T1000 (cell line): ENCODE measurements at regions not wholly inside any gene's neighbourhood (a gene's known extent, or its start where the extent isn't known, plus 50 kb on each side); places are given as distances from the start of the nearest gene placed in this dataset.

Experiments
- DNase-seq: peaks from one replicate; lab custom pipeline; 2025; ENCODE audit warnings: mixed read lengths; lab: John Stamatoyannopoulos, UW

DNA sequence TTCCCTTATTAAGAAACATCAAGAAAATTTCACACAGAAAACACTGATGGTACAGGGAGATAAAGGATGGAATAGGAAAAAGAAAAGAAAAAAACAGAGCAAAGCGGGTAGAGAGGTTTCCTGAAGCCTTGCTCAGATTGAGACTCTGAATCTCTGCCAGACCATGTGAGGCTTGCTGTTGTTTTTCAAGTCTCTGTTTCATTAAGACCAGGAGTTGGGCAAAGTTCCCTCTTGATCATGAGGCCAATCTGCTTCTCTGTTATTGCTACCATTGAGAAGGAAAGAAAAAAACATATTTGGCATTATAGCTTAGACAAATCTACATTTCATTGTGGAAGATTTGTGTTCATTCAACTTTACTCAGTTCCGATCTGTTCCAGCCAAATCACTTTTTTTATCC lies 201.6 kb upstream of the SOX9 start:
- no peak for DNase-seq

DNA sequence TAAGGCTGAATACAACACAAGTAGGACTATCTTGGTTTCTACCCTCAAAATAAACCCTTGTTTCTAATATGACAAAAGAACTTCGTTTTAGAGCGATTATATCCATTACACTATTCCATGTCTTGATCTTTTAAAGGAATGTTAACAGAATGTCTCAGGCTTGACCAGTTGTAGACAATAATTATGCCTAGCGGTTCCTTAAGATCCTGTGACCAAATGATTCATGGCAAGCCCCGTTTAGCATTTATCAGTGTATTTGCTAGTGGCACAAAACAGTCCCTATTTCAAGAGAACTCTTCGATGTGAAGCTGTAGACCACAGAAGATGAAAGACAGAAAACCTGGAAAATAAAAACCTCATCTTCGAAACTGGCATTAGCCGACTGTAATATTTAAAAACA lies 200.9 kb upstream of the SOX9 start:
- no peak for DNase-seq

DNA sequence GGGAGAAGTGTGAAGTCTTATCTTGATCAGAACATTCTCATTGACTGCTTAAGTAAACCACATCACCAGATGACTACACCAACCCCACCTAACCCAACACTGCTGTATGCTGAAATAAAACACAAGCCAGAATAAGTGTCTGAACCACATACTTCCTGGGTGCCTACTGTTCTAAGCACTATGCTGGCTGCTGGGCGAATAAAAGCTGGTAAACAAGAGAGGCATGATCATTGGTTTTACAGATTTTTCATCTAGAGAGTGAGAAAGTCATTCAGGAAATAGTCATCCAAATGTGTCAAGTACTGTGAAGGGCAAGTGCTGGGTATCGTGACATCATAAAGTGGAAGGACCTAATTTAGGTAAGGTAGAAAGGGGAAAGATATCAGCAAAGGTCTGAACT lies 199.0 kb upstream of the SOX9 start:
- no peak for DNase-seq

DNA sequence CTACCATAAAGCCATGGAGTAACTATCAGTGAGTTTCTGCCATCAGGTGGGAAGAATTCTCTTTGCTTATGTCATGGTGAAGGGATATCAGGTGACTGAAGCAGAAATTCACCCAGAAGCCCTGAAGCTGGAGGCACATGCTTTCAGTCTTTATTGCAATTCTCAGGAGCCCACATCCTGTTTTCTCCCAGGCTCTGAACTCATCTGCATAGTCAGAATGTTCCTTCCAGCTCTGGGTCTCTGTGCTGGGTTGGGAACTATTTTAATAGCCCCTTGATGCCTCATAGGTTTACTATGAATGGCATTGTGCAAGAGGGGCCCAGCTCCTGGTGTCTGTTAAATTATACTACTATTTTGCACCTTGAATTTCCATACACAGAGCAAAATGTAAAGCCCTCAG lies 198.4 kb upstream of the SOX9 start:
- DNase-seq = peak; percentile 65

DNA sequence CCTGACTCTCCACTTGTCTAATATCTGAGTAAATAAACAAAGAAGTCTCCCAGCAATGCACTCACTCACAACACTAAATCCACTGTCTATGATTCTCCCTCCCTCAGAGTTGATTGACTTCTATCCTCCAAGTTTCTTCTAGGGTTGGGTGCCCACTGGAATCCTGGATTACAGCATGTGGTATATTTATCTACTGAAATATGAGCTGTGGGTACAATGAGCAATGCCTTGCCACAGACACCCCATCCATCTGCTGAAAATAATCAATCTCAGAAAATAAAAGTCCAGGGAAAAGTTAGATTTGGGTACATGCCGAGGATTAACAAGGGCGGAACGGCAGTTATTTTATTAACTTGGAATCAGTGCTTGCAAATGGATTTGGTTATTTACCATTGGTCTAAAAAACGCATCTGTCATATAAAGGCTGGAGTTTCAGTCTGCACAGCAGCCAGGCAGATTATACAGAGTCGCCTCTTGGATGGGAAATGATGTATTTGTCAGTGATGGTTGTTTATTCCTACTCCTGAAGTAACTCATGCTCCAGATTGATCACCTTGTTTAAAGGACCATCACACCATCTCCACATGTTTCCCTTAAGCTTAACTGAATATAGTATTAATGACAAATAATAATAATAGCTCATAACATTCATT lies 193.9 kb upstream of the SOX9 start:
- DNase-seq = no peak

DNA sequence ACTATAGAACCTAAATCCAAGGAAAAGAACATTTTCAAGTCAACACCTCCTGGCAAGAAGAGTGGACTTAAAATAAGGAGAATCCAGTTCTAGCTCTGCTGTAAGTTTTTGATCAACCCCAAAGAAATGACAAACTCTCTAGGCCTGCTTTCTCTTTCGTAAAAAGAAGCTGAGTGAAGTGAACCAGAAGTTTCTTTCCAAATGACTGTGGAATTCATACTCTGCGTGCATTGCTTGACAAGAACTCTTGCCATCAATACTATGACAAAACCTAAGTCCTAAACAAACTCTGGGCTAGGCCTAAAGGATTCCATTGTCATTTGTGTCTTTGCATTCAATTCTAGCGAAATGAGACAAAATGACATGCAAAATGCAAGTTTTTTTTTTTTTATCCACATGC lies 187.5 kb upstream of the SOX9 start:
- DNase-seq = no peak

DNA sequence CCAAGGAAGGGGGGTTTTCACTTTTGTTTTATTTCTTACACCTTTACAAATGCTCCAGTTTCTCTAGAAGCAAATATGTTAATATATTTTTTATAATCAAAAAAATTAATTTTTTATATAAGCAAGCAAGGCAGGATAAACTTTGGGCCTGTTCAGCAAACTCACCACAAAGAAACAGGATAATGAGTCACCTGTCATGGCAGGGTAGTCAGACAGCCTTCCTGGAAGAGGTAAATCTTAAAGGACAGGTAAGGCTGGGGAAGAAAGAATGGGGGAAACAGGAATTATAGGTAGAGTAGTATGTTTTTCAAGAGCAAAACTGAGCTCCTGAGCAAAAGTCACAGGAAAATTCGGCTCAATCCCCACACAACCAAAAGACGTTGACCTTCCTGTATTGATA lies 186.3 kb upstream of the SOX9 start:
- no peak for DNase-seq

DNA sequence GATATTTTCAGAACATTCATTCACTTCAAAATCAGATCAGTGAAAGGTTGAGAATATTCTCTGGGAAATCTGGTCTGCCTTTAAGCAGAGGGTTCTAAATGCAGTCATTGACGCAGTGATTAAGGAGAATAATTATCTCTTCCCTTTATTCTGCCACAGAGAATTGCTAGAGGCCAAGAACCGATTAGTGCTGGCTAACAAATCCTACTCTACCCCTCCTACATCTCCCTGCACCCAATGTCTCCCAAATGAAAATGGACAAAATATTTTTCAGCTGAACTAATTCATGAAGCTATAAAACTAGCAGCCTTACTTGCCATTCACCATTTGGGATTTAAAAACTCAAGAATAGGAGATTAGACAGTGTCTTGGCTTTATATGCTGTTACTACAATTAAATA lies 185.5 kb upstream of the SOX9 start:
- DNase-seq = no peak

DNA sequence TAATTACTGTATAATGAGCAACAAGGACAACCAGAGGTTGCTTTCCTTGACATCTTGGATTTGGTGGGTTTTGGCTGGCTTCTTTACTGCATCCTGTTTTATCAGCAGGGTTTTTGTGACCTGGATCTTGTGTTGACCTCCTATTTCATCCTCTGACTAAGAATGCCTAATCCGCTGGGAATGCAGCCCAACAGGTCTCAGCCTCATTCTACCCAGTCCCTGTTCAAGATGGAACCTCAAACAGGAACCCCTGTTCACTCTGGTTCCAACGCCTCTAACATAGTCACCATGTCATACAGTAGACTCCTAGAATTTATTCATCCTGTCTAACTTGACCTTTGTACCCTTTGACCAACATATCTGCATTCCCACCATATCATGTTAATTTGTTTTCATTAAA lies 183.8 kb upstream of the SOX9 start:
- no peak for DNase-seq

DNA sequence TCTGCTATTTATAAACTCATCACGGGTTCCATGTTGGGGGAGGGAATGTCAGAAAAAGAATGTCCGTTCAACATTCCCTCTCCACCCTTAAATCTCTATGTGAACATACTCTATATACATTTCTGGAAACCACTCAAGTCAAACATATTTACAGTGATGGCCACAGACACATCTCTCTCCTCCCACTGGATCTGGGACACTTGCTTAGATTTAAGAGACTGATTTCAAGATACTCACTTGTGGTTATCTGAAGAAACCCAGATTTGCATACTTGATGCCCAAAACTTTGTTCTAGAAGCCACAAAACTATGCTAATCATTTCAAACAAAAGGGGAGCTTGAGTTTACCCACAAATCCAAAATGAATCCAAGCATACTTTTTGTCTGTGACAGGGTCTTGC lies 182.9 kb upstream of the SOX9 start:
- DNase-seq = no peak

DNA sequence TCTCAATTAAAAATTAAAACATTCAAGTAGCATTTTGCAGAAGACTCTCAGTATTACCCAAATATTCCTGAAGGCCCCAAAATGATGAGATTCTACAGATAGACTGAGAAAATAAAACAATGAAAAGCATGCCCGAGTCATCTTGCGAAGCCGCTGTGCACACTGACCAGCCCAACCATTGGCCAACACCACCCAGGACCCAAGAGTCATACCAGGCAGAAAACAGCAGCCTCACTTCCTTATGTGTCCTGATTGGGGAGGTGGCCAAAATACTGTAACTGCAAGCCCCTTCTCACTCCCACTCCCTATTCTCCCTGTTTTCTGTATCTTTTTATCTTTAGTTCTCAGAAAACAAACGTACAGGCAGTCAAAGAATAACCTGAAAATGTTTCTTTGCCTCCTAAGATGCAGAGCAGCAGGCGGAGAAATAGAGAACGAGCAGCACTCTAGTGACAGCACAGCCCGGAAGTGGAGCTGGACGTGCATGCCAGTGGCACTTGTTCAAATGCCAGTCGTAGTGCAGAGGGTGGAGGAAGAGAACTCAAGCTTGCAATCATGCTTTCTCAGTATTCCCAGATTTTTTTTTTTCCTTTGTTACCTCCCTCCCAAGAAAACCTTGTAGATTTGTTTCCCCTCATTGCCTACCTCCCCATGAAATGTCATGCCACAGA lies 182.3 kb upstream of the SOX9 start:
- no peak for DNase-seq

DNA sequence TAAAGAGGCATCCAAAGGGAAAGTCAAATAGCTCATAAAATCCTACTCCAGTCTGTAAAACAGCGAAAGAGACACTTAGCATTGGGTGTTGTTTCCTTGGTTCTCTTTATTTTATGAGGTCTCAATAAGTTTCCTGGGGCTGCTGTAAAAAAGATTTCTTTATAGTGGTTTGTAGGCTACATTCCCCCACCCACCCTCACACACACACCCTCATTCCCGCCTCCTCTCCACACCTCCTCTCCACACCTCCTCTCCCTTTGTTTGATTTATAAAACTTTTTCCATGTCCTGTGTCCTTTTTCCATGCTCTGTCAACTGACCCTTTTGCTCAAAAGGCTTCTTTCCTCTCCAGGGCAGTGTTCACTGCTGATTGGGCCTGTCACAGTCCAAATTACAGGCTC lies 178.9 kb upstream of the SOX9 start:
- DNase-seq = no peak

DNA sequence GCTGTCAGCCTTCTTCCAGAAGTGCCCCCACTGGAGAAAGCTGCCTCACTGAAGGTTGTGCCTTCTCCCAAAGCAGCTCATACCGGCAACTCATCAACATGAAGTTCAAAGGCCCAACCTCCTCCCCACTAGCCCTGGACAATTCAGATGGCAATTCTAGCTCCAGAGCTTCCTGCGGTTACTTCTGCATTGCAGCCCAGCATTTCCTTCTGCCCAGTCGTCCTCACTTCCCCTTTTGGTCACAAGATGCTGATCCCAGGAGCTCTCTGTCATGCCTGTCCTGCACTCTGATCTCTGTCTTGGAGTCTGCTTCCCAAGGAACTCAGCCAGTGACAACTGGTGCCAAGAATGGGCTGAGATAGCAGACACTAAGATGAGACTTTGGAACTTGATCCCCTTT lies 178.2 kb upstream of the SOX9 start:
- DNase-seq = no peak

DNA sequence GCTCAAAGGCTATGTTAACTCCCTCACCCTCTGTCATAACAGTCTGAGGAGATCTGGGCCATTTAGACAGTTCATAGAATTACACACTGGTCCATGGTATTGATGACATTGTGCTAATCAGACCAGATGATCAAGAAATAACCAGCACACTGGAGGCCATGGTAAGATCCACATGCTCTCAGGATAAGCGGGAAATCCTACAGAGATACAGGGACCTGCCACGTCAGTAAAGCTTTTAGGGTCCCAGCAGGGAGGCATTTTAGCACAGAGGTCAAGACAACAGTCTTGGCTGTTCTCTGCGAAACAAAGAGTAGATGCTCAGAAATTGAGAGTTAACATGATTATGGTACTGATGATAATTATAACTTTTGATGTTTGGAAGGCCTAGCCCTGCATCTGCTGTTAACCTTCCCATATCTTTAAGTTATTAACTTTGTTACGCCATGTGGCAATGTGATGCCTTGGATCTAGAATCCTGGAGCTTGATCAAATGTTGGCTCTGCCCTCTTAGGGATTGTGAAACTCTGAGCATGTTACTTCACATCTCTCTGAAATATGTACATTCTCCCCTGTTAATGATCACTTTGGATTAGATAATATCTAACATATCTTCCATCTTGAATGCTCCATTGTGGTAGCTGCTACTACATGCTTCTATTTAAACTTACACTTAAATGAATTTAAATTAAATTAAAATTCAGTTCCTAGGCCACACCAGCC lies 172.0 kb upstream of the SOX9 start:
- DNase-seq = no peak

DNA sequence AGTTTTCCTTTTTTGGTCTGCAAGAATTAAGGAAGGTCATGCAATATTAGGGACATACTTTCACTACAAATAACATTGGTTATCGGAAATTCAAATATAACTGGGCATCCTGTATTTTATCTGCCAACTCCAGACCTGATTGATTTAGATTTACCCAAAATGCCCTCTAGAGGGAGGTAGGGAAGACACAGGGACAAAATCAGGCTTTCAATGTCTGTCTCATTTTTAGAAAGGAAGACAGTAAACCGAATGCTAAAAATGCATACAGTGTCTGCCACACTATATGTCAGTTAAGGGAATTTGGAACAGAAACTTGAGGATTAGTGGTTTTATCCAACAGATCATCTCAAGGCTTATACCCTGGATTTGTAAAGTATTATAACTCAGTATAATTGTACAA lies 161.7 kb upstream of the SOX9 start:
- no peak for DNase-seq

DNA sequence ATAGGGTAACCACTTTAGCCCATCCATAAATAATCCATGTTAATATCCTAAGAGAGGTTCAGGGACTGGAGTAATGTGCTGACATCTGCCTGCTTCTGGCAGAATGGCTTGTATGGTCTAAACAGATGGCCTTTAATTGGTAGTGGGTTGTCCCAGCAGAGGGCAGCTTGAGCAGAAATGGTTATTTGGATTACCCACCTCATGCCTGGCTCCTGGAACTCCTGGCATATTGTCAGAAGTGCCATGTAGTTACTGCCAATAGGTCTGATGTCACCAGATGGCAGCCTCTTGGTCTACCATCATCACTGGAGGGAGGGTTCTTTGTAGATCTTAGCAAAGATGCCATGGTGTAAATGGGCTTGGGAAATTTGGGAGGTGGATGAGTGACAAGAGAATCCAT lies 157.5 kb upstream of the SOX9 start:
- DNase-seq = no peak

DNA sequence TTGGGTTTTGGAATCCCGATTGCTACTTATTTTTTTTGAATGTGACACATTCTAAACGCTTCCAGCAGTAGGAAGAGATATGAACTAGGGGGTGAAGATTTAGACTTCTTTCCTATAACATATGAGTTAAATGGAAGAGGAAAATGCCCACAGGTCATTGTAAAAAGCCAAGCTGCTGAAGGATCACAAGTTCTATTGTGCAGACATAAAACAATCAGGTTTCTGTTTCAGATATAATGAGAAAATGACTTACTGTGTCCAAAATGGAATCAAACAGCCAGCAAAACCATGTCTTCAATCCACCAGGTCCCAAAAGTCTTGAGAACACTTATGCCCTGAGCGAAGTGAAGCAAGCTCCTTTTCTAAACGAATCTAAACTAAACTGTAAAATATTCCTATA lies 157.0 kb upstream of the SOX9 start:
- DNase-seq = no peak

DNA sequence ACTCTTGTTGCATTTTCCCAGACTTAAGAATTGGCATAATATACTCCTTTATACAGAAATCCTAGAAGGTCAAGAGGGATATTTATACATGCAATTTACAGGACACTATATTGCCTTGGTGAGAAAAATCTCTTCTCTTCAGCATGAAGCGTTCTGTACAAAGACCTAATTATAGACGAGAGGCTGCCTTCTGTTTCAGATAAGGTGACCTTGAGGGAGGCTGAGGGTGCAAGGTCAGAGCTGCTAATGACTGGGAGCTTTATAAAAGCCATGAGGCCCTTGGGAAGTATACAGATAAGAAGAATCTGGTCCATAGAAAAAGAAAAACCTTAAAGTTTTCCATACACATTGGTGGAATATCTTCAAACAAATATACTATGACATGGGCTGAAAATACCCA lies 156.3 kb upstream of the SOX9 start:
- DNase-seq = no peak

DNA sequence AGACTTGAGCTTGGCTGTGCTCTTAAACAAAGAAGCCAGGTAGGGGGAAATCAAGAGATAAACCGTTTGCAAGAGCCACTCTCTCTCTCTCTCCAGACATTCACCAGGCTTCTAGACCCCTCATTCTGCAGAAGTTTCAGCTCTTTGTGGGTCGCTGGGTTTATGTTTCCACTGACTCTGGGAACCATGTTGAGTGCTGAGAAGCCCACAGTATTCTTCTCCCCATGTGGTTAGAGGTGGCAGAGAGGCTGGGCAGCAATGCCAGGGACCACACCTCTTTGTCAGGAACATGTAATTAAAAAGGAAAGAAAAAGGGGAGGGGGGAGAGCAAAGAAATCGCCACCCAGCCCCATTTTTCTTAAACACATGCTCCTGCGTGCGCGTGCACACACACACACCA lies 154.8 kb upstream of the SOX9 start:
- no peak for DNase-seq

DNA sequence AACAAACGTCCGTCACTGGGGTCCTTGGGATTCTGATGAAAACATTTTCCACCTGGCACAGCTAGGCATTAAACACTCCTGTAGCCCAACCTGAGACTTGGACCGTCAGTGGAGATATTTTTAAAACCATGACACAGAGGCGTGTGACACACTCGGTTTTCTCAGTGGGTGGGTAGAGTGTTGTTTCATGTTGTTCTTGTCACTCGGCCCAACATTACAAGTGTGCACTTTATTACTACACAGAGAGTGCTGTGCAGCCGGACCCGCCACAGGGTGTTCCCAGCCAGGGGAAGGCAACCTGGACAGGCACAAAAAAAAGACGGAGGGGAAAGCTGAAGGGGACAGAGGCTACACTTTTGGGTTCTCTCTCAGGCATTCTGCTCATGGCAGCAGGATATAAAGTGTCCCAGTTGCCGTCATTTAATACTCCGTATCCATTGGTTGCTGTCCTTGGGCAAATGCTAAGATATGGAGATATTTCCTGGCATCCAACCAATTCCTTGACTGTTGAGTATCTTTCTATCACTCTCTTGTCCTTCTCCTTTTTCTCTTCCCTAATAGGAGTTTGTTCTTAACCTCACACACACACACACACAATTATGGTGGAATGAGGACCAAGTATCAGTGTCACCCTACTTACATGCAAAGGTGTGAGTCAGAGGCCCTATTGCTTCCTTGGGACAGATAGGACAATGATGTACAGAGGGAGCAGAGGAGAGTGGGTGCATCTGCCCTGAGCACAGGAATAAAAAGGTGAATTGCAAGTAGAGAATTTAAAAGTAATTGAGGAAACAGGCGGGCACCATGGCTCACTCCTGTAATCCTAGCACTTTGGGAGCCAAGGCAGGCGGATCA lies 154.1 kb upstream of the SOX9 start:
- DNase-seq = no peak

DNA sequence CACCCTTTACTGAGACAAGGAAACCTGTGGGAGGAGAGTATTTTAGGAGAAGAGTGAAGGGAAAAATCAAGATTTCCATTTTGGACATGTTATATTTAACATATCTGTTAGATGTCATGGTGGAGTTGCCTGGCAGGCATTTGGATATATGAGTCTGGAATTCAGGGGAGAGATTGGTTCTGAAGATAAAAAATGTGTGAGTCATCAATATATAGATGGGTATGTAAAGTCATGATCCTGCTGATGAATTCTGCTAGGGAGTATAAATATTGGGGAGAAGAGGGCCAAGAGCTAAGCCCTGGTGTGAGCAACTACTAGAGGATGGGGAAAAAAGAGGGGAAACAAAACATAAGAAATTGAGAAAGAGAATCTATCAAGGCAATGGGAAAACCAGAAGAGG lies 151.3 kb upstream of the SOX9 start:
- no peak for DNase-seq

DNA sequence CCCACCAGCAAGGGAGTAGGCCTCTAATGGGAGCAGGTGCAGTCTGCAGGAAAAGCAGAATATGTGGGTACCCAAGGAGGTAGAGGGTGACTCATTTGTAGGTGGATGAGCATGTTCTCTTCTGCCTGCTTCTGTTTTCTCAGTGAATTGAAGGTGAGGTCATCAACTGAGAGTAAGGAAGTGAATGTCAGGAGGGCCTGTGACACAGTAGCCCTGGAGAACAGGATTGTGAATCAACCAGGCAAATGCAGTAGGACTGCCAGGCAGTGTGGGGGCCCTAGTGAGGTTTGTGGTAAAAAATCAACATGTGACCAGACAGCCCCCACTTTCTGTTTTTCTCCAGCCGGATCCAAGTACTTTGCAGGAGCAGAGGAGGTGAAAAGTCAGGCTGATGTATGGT lies 150.5 kb upstream of the SOX9 start:
- no peak for DNase-seq

DNA sequence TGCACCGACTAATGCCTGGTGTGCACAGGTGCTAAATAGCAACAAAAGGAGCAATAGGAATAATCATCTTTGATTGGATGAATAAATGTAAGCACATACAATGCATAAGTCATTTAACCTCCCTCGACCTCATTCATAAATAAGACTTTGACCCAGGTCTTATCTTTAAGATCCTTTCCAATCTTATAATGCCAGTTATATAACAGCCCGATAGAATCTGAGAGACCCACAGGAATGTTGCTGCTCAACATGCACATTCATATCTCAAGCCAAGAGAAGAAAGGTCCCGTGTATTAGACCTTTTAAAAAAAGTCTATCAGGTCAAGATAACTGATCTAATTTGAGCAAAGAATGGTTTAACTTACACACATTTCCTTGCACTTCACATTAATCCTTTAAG lies 146.8 kb upstream of the SOX9 start:
- DNase-seq = no peak
